K562 (cell line): ENCODE measurements at regions not wholly inside any gene's neighbourhood (a gene's known extent, or its start where the extent isn't known, plus 50 kb on each side); places are given as distances from the start of the nearest gene placed in this dataset.

ENCODE experiments used
- ATAC-seq: fragments of 200-7000 bp; cut with Tn5 transposase; 3 replicates; pipeline ENCODE4 v1.9.1; 2020; ENCODE audit warnings: moderate library complexity
- BruUV-seq: library from RNA; stranded (reverse); fragments of 400-500 nt; replicated peaks from 2 replicates; lab custom pipeline; 2021; lab: Mats Ljungman, UMichigan
- CTCF ChIA-PET: fragments of 300-600 bp; formaldehyde crosslinking; extraction: SDS; loops from one replicate; lab custom pipeline; 2021; ENCODE audit warnings: low intra/inter-chr PET ratio; lab: Yijun Ruan, JAX
- POLR2A ChIA-PET: fragments of 300-600, 350-650 bp; sonication (Branson Sonifier 250); formaldehyde crosslinking; extraction: SDS; loops from one replicate; lab custom pipeline; 2021; ENCODE audit warnings: antibody characterized with exemption, inconsistent platforms; lab: Yijun Ruan, JAX
- DNase-seq, 4 experiments: peaks; one replicate each; pipeline versions ENCODE4 v3.0.0 to v3.0.0-alpha.2; 2011 to 2018; ENCODE audit warnings: low spot score in 3 of 4, mixed read lengths in 3 of 4; ENCODE audit errors: extremely low read depth in 1 of 4
- FAIRE-seq: peaks from 2 replicates; lab custom pipeline; 2011; peaks lifted over from hg19 to GRCh38; lab: Jason Lieb, UNC
- H2AFZ ChIP-seq: 2 replicates; pipeline ENCODE4 v1.6.0; 2011; ENCODE audit warnings: low read depth, low read length, control low read depth, inconsistent platforms
- H3K27ac ChIP-seq: fragments of 200-600 bp; 3 replicates; pipeline ENCODE4 v1.8.0; 2011; ENCODE audit warnings: low read depth, mild to moderate bottlenecking, control low read depth, inconsistent platforms, low read length, moderate library complexity, mixed read lengths; ENCODE audit errors: extremely low read depth
- H3K27me3 ChIP-seq, 2 experiments: fragments of 300-600 bp in 1 of 2; 2 replicates in 1 of 2; 3 replicates in 1 of 2; pipeline versions ENCODE4 v1.6.0 to v1.8.0; 2011; ENCODE audit warnings: inconsistent platforms in 2 of 2, low read length in 2 of 2, mild to moderate bottlenecking in 1 of 2, mixed read lengths in 1 of 2, moderate library complexity in 1 of 2; ENCODE audit not compliant: control insufficient read depth in 2 of 2, insufficient read depth in 2 of 2
- H3K36me3 ChIP-seq: fragments of 300-600 bp; 3 replicates; pipeline ENCODE4 v1.8.0; 2011; ENCODE audit warnings: mild to moderate bottlenecking, low read length, inconsistent platforms; ENCODE audit not compliant: control insufficient read depth, insufficient read depth
- H3K4me1 ChIP-seq, 2 experiments: fragments of 200-600 bp in 1 of 2; replicated peaks in 1 of 2; 2 replicates in 1 of 2; 3 replicates in 1 of 2; pipeline versions ENCODE4 v1.5.1 to v1.8.0; 2011; ENCODE audit warnings: inconsistent platforms in 2 of 2, low read length in 2 of 2, mild to moderate bottlenecking in 1 of 2, mixed read lengths in 1 of 2, moderate library complexity in 1 of 2; ENCODE audit not compliant: control insufficient read depth in 2 of 2, insufficient read depth in 2 of 2
- H3K4me2 ChIP-seq: 2 replicates; pipeline ENCODE4 v1.6.1; 2011; ENCODE audit warnings: low read length, control low read depth, inconsistent platforms, mixed read lengths; ENCODE audit not compliant: insufficient read depth
- H3K4me3 ChIP-seq: fragments of 200-600 bp; sonication (generic), shearing (Covaris generic); 2 replicates; pipeline ENCODE4 v1.5.1; 2016; ENCODE audit warnings: control low read depth, inconsistent platforms
- H3K79me2 ChIP-seq: fragments of 200-600 bp; 3 replicates; pipeline ENCODE4 v1.8.0; 2011; ENCODE audit warnings: low read length, inconsistent platforms; ENCODE audit not compliant: control insufficient read depth, insufficient read depth
- H3K9ac ChIP-seq, 2 experiments: 2 replicates each; pipeline versions ENCODE4 v1.6.0 to v1.6.1; 2011; ENCODE audit warnings: low read depth in 2 of 2, low read length in 2 of 2, control low read depth in 1 of 2, inconsistent platforms in 1 of 2, mild to moderate bottlenecking in 1 of 2, mixed read lengths in 1 of 2; ENCODE audit not compliant: insufficient read depth in 1 of 2
- H3K9me1 ChIP-seq: one replicate; pipeline ENCODE4 v1.6.0; 2011; ENCODE audit warnings: inconsistent platforms, mild to moderate bottlenecking, low read length, moderate library complexity; ENCODE audit not compliant: control insufficient read depth, insufficient read depth
- H3K9me3 ChIP-seq: replicated peaks from 2 replicates; pipeline ENCODE4 v1.5.1; 2011; ENCODE audit warnings: low read depth, low read length, inconsistent platforms; ENCODE audit not compliant: control insufficient read depth, insufficient read depth
- H4K20me1 ChIP-seq: replicated peaks from 2 replicates; pipeline ENCODE4 v1.6.1; 2011; ENCODE audit warnings: low read length, inconsistent platforms, mixed read lengths; ENCODE audit not compliant: control insufficient read depth, insufficient read depth
- ADNP ChIP-seq: fragments of 200-800 bp; sonication (Bioruptor generic); IDR thresholded peaks from 2 replicates; pipeline ENCODE4 v1.6.1; 2016; ENCODE audit warnings: missing genetic modification characterization, missing compliant biosample characterization
- ARID1B ChIP-seq: fragments of 450-650 bp; IDR thresholded peaks from 2 replicates; pipeline ENCODE4 v1.6.1; 2016; ENCODE audit warnings: antibody characterized with exemption, mild to moderate bottlenecking, inconsistent platforms
- CBX1 ChIP-seq: sonication (generic); IDR thresholded peaks from 2 replicates; pipeline ENCODE4 v1.6.1; 2016; ENCODE audit warnings: antibody characterized with exemption, low read depth, mild to moderate bottlenecking
- HDAC1 ChIP-seq, 2 experiments: fragments of 450-650 bp; IDR thresholded peaks; 2 replicates each; pipeline ENCODE4 v1.6.1; 2016 to 2017; ENCODE audit warnings: inconsistent platforms in 1 of 2, mild to moderate bottlenecking in 1 of 2, moderate library complexity in 1 of 2
- HIVEP1 ChIP-seq: fragments of 250-450 bp; sonication (Bioruptor Pico); IDR thresholded peaks from 2 replicates; pipeline ENCODE4 v1.4.0; 2020; ENCODE audit warnings: mild to moderate bottlenecking
- ILF3 ChIP-seq: fragments of 450-650 bp; IDR thresholded peaks from 2 replicates; pipeline ENCODE4 v1.6.1; 2018; ENCODE audit warnings: antibody characterized with exemption, mild to moderate bottlenecking, moderate library complexity, borderline replicate concordance
- JUND ChIP-seq, 2 experiments: IDR thresholded peaks; 2 replicates in 1 of 2; 3 replicates in 1 of 2; pipeline ENCODE4 v1.6.1; 2011; ENCODE audit warnings: borderline replicate concordance in 2 of 2, low read depth in 2 of 2, low read length in 2 of 2, improper control_type of control experiment in 1 of 2, missing biosample characterization in 1 of 2, missing genetic modification characterization in 1 of 2, missing genetic modification reagents in 1 of 2
- KDM1A ChIP-seq, 2 experiments: fragments of 450-650 bp; IDR thresholded peaks; 2 replicates each; pipeline ENCODE4 v1.6.1; 2016; ENCODE audit warnings: mild to moderate bottlenecking in 2 of 2
- NCOR1 ChIP-seq: fragments of 450-650 bp; IDR thresholded peaks from 2 replicates; pipeline ENCODE4 v1.6.1; 2016; ENCODE audit warnings: mild to moderate bottlenecking, moderate library complexity
- POLR2AphosphoS2 ChIP-seq: IDR thresholded peaks from 2 replicates; pipeline ENCODE4 v1.6.1; 2012; ENCODE audit warnings: low read length, improper control_type of control experiment
- SRSF9 ChIP-seq: fragments of 200-400 bp; formaldehyde crosslinking; IDR thresholded peaks from 2 replicates; pipeline ENCODE4 v1.6.1; 2017; ENCODE audit warnings: low read depth, low read length, borderline replicate concordance
- TEAD1 ChIP-seq, 2 experiments: fragments of 450-650 bp in 1 of 2; sonication (generic) in 1 of 2; formaldehyde crosslinking; IDR thresholded peaks; 2 replicates each; pipeline versions ENCODE4 v1.4.0 to v1.8.0; 2020 to 2022; ENCODE audit warnings: mild to moderate bottlenecking in 2 of 2, missing genetic modification reagents in 1 of 2
- USF1 ChIP-seq: sonication (generic); formaldehyde crosslinking; IDR thresholded peaks from 2 replicates; pipeline ENCODE4 v1.9.0; 2022; ENCODE audit warnings: mild to moderate bottlenecking, missing genetic modification reagents
- ZNF134 ChIP-seq: fragments of 250-450 bp; sonication (Bioruptor Pico); conservative IDR thresholded peaks from 2 replicates; pipeline ENCODE4 v1.4.0; 2020
- ZNF583 ChIP-seq: fragments of 250-450 bp; sonication (Bioruptor Pico); IDR thresholded peaks from 2 replicates; pipeline ENCODE4 v1.4.0; 2020
- ZNF778 ChIP-seq: fragments of 450-650 bp; formaldehyde crosslinking; IDR thresholded peaks from 2 replicates; pipeline ENCODE4 v1.4.0; 2020; ENCODE audit warnings: mild to moderate bottlenecking, moderate library complexity
- WGBS: fragments of 100-300 bp; shearing (Covaris generic); methylation state at CpG from one replicate; pipeline ENCODE4 v1.1.6; 2016; ENCODE audit warnings: low coverage, mixed read lengths; ENCODE audit not compliant: insufficient coverage; ENCODE audit errors: missing lambda C conversion rate; 5-methylcytosine and 5-hydroxymethylcytosine counted together
- in situ Hi-C: fragments of 300-500 bp; cut with MboI; formaldehyde crosslinking; loops from 4 replicates; pipeline ENCODE4 v1.15.0; 2018; ENCODE audit warnings: inconsistent platforms, mixed read lengths
- intact Hi-C: fragments of 100-400 bp; cut with micrococcal nuclease; formaldehyde crosslinking; loops from 2 replicates; pipeline ENCODE4 v1.14.2; 2022
- TF ChIP-seq, protein P1 (sequence below), 2 experiments: IDR thresholded peaks in 1 of 2; conservative IDR thresholded peaks in 1 of 2; 2 replicates each; pipeline ENCODE4 v1.6.1; 2016; ENCODE audit warnings: low read depth in 2 of 2, mild to moderate bottlenecking in 1 of 2, missing compliant biosample characterization in 1 of 2, missing genetic modification characterization in 1 of 2, moderate library complexity in 1 of 2
- TF ChIP-seq, protein P2 (sequence below): fragments of 250-450 bp; sonication (Bioruptor Pico); IDR thresholded peaks from 2 replicates; pipeline ENCODE4 v1.5.0; 2021

DNA sequence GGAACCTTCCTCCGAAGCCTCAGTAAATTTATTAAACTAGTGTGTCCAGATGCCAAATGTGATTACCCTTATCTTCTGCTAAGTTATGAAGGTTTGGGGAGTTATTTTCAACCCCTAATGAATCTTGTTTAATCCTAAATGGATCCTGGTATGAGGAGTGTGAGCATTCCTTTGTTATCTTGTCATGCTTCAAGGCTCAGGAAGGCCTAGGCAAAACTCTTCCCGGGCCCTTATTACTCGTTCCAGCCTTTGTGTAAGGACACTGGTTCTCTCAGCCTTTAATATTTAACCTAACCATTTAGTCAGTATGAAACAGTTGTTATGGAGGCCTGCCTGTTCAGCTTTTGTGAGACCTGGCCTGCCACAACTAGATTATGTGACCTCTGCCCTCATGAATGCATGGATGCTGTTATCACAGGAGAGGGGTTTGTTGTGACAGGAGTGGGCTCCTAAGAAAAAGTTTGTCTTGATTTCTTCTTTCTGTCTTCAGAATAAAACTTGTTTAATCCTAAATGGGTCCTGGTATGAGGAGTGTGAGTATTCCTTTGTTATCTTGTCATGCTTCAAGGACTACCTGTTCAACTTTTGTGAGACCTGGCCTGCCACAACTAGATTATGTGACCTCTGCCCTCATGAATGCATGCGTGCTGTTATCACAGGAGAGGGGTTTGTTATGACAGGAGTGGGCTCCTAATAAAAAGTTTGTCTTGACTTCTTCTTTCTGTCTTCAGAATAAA is 181.7 kb downstream of the SLC39A8 start:
- Histone ChIP-seq H3K9ac (no peak overlapping the region), H3K27ac (peak overlapping the region; percentile 69), H3K4me3 (no peak overlapping the region), H3K27me3 (no peaks in the 10 kb centered on the region), H3K79me2 (no peaks in the 10 kb centered on the region), H4K20me1 (no peaks in the 10 kb centered on the region), H3K36me3 (no peaks in the 10 kb centered on the region), H3K9me3 (no peaks in the 10 kb centered on the region; the same call in 1 of the 2 replicates), H3K9me1 (no peaks in the 10 kb centered on the region), H3K4me1 (peaks cover 0 to 10% of the 10 kb centered on the region in 2 experiments; a peak in 3 of 5 replicates), H2AFZ (0 out of 2 replicates have a peak overlapping the region, but pooled peaks have one; percentile 17), H3K4me2 (no peak overlapping the region)
- FAIRE-seq, result peak; percentile 83
- peak in 2 of 4 experiments; percentile 33 to 66 for DNase-seq
- ChIA-PET CTCF (no interaction called here), POLR2A (no interaction called here)
- in situ Hi-C loops, result no loop called here
- peak; percentile 85 for ATAC-seq
- no TSS peak for BruUV-seq
- 0% methylated on average over 4 of the region's 4 CpGs for WGBS
- intact Hi-C loops, result no loop called here
- TF ChIP-seq CBX1, result no peak
- no peak for TF ChIP-seq HIVEP1 (CRISPR knock-in tag)
- TF ChIP-seq JUND (IDR thresholded peaks at IDR 0.05; ENCODE audit: borderline replicate concordance, low read depth, low read length), result no peak
- TF ChIP-seq JUND (tag; IDR thresholded peaks at IDR 0.05; ENCODE audit: borderline replicate concordance, low read depth, low read length), result no peak
- TF ChIP-seq USF1 (CRISPR knock-in tag), result no peak
- no peak for TF ChIP-seq ZNF134 (CRISPR knock-in tag)
- peak; percentile 22 to 48; a peak in 1 of 4 replicates for TF ChIP-seq KDM1A (IDR thresholded peaks at IDR 0.05)
- no peak for TF ChIP-seq POLR2AphosphoS2
- TF ChIP-seq, protein P1, sequence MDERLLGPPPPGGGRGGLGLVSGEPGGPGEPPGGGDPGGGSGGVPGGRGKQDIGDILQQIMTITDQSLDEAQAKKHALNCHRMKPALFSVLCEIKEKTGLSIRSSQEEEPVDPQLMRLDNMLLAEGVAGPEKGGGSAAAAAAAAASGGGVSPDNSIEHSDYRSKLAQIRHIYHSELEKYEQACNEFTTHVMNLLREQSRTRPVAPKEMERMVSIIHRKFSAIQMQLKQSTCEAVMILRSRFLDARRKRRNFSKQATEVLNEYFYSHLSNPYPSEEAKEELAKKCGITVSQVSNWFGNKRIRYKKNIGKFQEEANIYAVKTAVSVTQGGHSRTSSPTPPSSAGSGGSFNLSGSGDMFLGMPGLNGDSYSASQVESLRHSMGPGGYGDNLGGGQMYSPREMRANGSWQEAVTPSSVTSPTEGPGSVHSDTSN (CRISPR knock-in tag; IDR thresholded peaks at IDR 0.05; ENCODE audit: low read depth), result no peak
- TF ChIP-seq, protein P1 (tag; conservative IDR thresholded peaks at IDR 0.05; ENCODE audit: low read depth), result no peak
- TF ChIP-seq ZNF778 (CRISPR knock-in tag), result no peak
- 0 out of 2 replicates have a peak, but pooled peaks have one; percentile 32 for TF ChIP-seq ADNP (tag)
- peak; percentile 54; the same call in 1 of the 2 replicates for TF ChIP-seq NCOR1
- TF ChIP-seq, protein P2, sequence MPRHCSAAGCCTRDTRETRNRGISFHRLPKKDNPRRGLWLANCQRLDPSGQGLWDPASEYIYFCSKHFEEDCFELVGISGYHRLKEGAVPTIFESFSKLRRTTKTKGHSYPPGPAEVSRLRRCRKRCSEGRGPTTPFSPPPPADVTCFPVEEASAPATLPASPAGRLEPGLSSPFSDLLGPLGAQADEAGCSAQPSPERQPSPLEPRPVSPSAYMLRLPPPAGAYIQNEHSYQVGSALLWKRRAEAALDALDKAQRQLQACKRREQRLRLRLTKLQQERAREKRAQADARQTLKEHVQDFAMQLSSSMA (CRISPR knock-in tag), result no peak
- TF ChIP-seq HDAC1 (IDR thresholded peaks at IDR 0.05), result no peak
- peak; percentile 70 for TF ChIP-seq ARID1B
- no peak for TF ChIP-seq TEAD1 (CRISPR knock-in tag; IDR thresholded peaks at IDR 0.05)
- TF ChIP-seq ILF3, result no peak
- no peak for TF ChIP-seq SRSF9
- TF ChIP-seq ZNF583 (CRISPR knock-in tag), result no peak
